ENCODE measurements at regions not wholly inside any gene's neighbourhood (a gene's known extent, or its start where the extent isn't known, plus 50 kb on each side); places are given as distances from the start of the nearest gene placed in this dataset.

GRCh38 chr6:14284969-14285590, 167.5 kb downstream of the CD83 start (continued):
- no peak for TF ChIP-seq ZSCAN18 (tag by site-specific recombination; IDR thresholded peaks at IDR 0.05)
- no peak for TF ChIP-seq ZNF146 (tag by site-specific recombination; IDR thresholded peaks at IDR 0.05)
- TF ChIP-seq ZNF121 (tag by site-specific recombination; IDR thresholded peaks at IDR 0.05): no peak
- no peak for TF ChIP-seq ZNF274 (IDR thresholded peaks at IDR 0.05; ENCODE audit: low read length)
- no peak for TF ChIP-seq ZNF274 (tag by site-specific recombination; IDR thresholded peaks at IDR 0.05; ENCODE audit: borderline replicate concordance)
- TF ChIP-seq EGR2 (tag by site-specific recombination; IDR thresholded peaks at IDR 0.05; ENCODE audit: low read depth): no peak
- no peak for TF ChIP-seq ZNF571 (tag by site-specific recombination; IDR thresholded peaks at IDR 0.05)

DNA sequence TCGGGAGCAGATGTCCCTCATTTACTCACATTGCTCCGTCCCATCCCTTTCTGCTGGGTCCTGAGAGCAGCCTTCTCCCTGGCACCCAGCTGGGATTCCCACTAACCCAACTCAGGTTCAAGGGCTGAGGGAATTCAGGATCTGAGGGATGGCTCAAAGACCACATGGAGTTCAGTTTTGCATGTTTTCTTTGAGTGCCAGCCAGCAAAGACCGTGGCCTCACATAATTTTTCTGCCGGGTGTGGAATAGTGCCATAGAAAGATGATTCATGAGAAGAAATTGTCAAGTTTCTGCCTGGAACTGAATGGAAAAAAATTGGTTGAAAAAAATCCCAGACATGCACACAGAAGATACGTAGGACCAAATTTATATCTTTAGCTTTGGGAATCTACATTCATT, 168.6 kb downstream of the CD83 start:
- Histone ChIP-seq H3K4me1 (ENCODE audit: control insufficient read depth, insufficient read depth, low read length) (peaks cover 2% of the 10 kb centered on the region; the same call in 1 of the 2 replicates), H3K9me3 (ENCODE audit: control insufficient read depth, insufficient read depth, low read depth, low read length) (no peaks in the 10 kb centered on the region), H3K4me3 (ENCODE audit: low read depth, low read length) (no peak overlapping the region), H3K36me3 (ENCODE audit: control insufficient read depth in 2 of 2, insufficient read depth in 1 of 2, low read length in 2 of 2) (no peaks in the 10 kb centered on the region), H3K27ac (ENCODE audit: extremely low read depth, low read depth, low read length) (no peak overlapping the region)
- CTCF ChIA-PET: interaction anchor here (0.9 kb wide), 1 partner anchor 75 kb away, joined by 8 read pairs; no protein-coding TSS in a partner anchor
- TF ChIP-seq ZIC2 (tag by site-specific recombination; IDR thresholded peaks at IDR 0.05): peak; percentile 32; the same call in 1 of the 2 replicates
- TF ChIP-seq ZNF404 (tag by site-specific recombination; IDR thresholded peaks at IDR 0.05): no peak
- POLR2A ChIA-PET: no interaction called here

DNA sequence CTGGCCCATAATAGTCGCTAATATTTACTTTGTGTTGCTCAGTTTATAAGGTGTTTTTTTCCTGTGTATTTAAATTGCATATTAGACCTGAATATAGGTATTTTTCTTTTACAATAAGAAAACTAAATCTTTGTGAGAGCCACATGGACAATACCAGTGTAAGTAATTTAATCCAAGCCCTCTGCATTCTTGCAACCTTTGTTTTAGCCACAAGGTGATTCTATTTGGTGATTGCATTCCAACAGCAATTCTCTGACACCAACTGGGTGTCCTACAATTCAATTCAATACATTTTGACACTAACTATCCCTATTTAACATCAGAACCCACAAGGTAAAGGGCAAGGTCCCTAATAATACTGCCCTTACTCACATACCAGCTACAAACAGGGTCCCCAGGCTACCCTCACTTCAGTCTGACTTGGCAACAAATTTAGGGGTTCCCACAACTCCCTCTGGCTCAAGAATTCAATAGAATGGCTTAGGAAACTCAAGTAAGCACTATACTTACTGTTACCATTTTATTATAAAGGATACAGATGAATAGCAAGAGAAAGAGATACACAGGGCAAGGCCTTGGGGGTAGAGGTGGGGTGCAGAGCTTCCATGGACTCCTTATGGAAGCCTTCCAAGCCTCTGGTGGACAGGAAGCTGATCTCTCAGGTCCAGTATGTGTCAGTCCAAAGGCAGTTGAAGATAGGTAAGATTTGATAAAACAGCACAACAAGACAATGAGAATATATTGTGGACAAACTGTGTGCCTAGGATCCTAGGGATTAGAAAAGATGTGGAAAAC, 169.3 kb downstream of the CD83 start:
- ChIA-PET CTCF (interaction anchor here (0.5 kb wide), 1 partner anchor 1841 kb away, joined by 3 read pairs; no protein-coding TSS in a partner anchor), POLR2A (no interaction called here)
- TF ChIP-seq ZNF133 (tag by site-specific recombination; IDR thresholded peaks at IDR 0.05) (no peak), ZNF274 (IDR thresholded peaks at IDR 0.05; ENCODE audit: low read length) (no peak), ZNF274 (tag by site-specific recombination; IDR thresholded peaks at IDR 0.05; ENCODE audit: borderline replicate concordance) (no peak), ZNF350 (tag by site-specific recombination; IDR thresholded peaks at IDR 0.05) (no peak), OSR2 (tag by site-specific recombination; IDR thresholded peaks at IDR 0.05) (no peak), ZNF624 (tag by site-specific recombination; IDR thresholded peaks at IDR 0.05) (no peak), ZNF202 (tag by site-specific recombination; IDR thresholded peaks at IDR 0.05; ENCODE audit: borderline replicate concordance) (no peak)
- Histone ChIP-seq H3K36me3 (ENCODE audit: control insufficient read depth in 2 of 2, insufficient read depth in 1 of 2, low read length in 2 of 2) (no peaks in the 10 kb centered on the region), H3K9me3 (ENCODE audit: control insufficient read depth, insufficient read depth, low read depth, low read length) (no peaks in the 10 kb centered on the region), H3K4me3 (ENCODE audit: low read depth, low read length) (no peak overlapping the region), H3K27ac (ENCODE audit: extremely low read depth, low read depth, low read length) (no peak overlapping the region), H3K4me1 (ENCODE audit: control insufficient read depth, insufficient read depth, low read length) (peaks cover 4% of the 10 kb centered on the region)

- no peak overlapping the region for H3K27ac ChIP-seq (ENCODE audit: extremely low read depth, low read depth, low read length)
- H3K4me1 ChIP-seq (ENCODE audit: control insufficient read depth, insufficient read depth, low read length): peaks cover 6% of the 10 kb centered on the region
- no peaks in the 10 kb centered on the region for H3K9me3 ChIP-seq (ENCODE audit: control insufficient read depth, insufficient read depth, low read depth, low read length)
- ChIA-PET POLR2A (no interaction called here), CTCF (interaction anchor here (0.5 kb wide), 1 partner anchor 1840 kb away, joined by 3 read pairs; no protein-coding TSS in a partner anchor)
- H3K36me3 ChIP-seq (ENCODE audit: control insufficient read depth in 2 of 2, insufficient read depth in 1 of 2, low read length in 2 of 2): no peaks in the 10 kb centered on the region
- TF ChIP-seq ZNF658 (tag by site-specific recombination; IDR thresholded peaks at IDR 0.05) (no peak), ZNF792 (tag by site-specific recombination; IDR thresholded peaks at IDR 0.05) (no peak), HOXC10 (CRISPR knock-in tag; IDR thresholded peaks at IDR 0.05) (no peak), ZNF362 (tag by site-specific recombination; IDR thresholded peaks at IDR 0.05) (no peak), ZNF26 (tag by site-specific recombination; IDR thresholded peaks at IDR 0.05) (no peak), ZNF596 (tag by site-specific recombination; IDR thresholded peaks at IDR 0.05) (no peak), YY2 (tag by site-specific recombination; IDR thresholded peaks at IDR 0.05) (no peak), ZBTB17 (tag by site-specific recombination; IDR thresholded peaks at IDR 0.05) (no peak)
- TF ChIP-seq, protein P1, sequence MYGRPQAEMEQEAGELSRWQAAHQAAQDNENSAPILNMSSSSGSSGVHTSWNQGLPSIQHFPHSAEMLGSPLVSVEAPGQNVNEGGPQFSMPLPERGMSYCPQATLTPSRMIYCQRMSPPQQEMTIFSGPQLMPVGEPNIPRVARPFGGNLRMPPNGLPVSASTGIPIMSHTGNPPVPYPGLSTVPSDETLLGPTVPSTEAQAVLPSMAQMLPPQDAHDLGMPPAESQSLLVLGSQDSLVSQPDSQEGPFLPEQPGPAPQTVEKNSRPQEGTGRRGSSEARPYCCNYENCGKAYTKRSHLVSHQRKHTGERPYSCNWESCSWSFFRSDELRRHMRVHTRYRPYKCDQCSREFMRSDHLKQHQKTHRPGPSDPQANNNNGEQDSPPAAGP (tag by site-specific recombination; IDR thresholded peaks at IDR 0.05): no peak
- H3K4me3 ChIP-seq (ENCODE audit: low read depth, low read length): no peak overlapping the region
Observed at GRCh38 chr6:14287707-14288106, 170.1 kb downstream of the CD83 start.
